ENCODE measurements at regions not wholly inside any gene's neighbourhood (a gene's known extent, or its start where the extent isn't known, plus 50 kb on each side); places are given as distances from the start of the nearest gene placed in this dataset.

DNA sequence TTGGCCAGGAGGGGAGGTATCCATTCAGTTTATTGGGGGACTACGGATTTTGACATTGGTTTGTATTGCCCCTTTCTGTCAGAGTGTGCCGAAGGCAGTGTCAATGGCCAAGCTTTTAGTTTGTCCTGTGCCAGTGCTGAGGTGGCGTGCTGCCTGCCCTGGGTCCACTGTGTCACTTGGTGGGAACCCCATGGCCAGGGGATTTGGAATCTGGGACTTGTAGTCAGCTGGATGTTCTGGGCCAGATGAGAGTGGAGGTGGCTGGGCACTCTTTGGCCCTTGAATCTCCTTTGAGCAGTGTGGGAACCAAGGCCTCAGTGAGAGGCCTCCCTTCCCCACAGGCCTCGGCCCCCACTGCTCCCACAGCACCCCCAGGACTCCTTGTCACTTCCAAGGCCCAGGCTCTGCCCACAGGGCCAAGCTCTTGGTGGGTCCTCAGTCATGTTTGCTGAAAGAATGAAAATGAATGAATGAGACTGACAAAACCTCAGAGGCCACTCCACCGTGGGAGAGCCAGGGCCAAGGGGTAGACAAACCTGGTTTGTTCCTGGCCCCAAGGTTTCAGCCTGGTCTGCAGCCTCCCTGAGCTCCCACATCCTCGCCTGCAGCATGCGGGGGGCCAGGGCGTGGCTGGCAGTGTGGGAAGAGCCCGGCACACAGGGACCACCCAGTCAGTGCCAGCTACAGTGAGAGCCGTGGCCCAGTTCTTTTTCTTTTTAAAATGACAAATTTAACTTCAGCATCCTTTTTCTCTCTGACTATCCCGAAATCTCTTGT, 412.2 kb downstream of the MATN1 start:
- TF ChIP-seq ZNF274 (IDR thresholded peaks at IDR 0.05; ENCODE audit: low read depth, low read length) (no peak), YY1 (IDR thresholded peaks at IDR 0.05; ENCODE audit: insufficient read depth, insufficient read length) (no peak)

Measured in NT2/D1 (cell line).